ENCODE measurements at regions not wholly inside any gene's neighbourhood (a gene's known extent, or its start where the extent isn't known, plus 50 kb on each side); places are given as distances from the start of the nearest gene placed in this dataset.

DNA sequence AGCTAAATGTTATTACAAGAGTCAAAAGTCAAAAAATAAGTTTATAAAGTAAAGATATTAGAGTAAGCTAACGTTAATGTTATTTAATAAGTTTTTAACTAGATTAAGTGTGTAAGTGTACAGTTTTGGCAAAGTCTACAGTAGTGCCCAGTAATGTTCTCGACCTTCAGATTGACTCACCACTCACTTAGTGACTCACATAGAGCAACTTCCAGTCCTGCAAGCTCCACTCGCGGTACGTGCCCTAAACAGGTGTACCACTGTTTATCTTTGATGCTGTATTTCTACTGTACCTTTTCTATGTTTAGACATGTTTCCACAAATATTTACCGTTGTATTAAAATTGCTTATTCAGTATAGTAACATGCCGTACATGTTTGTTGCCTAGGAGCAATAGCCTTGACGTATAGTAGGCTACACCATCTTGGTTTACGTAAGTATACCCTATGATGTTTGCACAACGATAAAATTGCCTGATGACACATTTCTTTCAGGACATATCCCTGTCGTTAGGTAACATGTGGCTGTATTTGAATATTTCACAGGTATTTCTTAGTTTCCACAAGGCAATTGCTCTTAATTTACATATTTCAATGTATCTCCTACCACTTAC is 1641.9 kb upstream of the PIK3C3 start:
- Histone ChIP-seq H3K9me2 (ENCODE audit: insufficient read depth, low read length) (no peaks in the 10 kb centered on the region), H3K79me2 (ENCODE audit: insufficient read depth, low read depth, low read length) (no peaks in the 10 kb centered on the region), H3K27ac (ENCODE audit: low read depth, low read length, poor library complexity, severe bottlenecking) (no peak overlapping the region), H3K36me3 (ENCODE audit: insufficient read depth, low read length) (no peaks in the 10 kb centered on the region), H3K4me1 (ENCODE audit: insufficient read depth, low read length, poor library complexity, severe bottlenecking) (no peaks in the 10 kb centered on the region), H3K4me2 (ENCODE audit: low read length) (no peak overlapping the region), H3K4me3 (ENCODE audit: low read depth, low read length, poor library complexity, severe bottlenecking) (no peak overlapping the region), H3K9me3 (ENCODE audit: low read length) (no peaks in the 10 kb centered on the region), H2AFZ (ENCODE audit: low read length) (no peak overlapping the region), H4K20me1 (ENCODE audit: insufficient read depth, low read length) (no peaks in the 10 kb centered on the region)
- TF ChIP-seq EZH2phosphoT487 (IDR thresholded peaks at IDR 0.05; ENCODE audit: borderline replicate concordance, low read depth, low read length): no peak
- TF ChIP-seq, protein P1, sequence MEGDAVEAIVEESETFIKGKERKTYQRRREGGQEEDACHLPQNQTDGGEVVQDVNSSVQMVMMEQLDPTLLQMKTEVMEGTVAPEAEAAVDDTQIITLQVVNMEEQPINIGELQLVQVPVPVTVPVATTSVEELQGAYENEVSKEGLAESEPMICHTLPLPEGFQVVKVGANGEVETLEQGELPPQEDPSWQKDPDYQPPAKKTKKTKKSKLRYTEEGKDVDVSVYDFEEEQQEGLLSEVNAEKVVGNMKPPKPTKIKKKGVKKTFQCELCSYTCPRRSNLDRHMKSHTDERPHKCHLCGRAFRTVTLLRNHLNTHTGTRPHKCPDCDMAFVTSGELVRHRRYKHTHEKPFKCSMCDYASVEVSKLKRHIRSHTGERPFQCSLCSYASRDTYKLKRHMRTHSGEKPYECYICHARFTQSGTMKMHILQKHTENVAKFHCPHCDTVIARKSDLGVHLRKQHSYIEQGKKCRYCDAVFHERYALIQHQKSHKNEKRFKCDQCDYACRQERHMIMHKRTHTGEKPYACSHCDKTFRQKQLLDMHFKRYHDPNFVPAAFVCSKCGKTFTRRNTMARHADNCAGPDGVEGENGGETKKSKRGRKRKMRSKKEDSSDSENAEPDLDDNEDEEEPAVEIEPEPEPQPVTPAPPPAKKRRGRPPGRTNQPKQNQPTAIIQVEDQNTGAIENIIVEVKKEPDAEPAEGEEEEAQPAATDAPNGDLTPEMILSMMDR (conservative IDR thresholded peaks at IDR 0.05; ENCODE audit: low read length): no peak
- ChIA-PET CTCF (ENCODE audit: unreplicated experiment) (no interaction called here), POLR2A (no interaction called here)
- intact Hi-C loops (cut with micrococcal nuclease; ENCODE audit: unreplicated experiment): no loop called here
- DNase-seq (ENCODE audit: low spot score): no peak
- BruUV-seq (replicated peaks): no TSS peak

DNA sequence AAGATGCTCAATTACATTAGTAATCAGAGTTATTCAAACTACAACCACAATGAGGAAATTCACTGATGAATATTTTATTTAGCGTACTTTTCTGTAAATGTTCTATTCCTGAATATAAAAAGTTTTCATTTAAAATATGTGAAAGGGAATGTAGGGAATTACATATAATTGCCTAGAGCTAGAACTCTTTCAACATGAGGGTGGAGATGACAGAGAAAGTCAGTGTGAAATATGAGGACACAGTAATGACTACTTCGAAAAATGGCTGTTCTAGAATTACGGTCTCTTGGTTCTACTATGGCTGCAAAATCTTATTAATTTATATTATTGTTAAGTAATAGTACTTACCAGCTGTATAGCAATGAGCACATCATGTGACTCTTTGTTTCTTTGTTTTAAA is 1647.4 kb upstream of the PIK3C3 start:
- DNase-seq (ENCODE audit: low spot score): no peak
- intact Hi-C loops (cut with micrococcal nuclease; ENCODE audit: unreplicated experiment): no loop called here
- no peak for TF ChIP-seq EZH2phosphoT487 (IDR thresholded peaks at IDR 0.05; ENCODE audit: borderline replicate concordance, low read depth, low read length)
- Histone ChIP-seq H3K36me3 (ENCODE audit: insufficient read depth, low read length) (no peaks in the 10 kb centered on the region), H3K4me3 (ENCODE audit: low read depth, low read length, poor library complexity, severe bottlenecking) (no peak overlapping the region), H4K20me1 (ENCODE audit: insufficient read depth, low read length) (no peaks in the 10 kb centered on the region), H3K27ac (ENCODE audit: low read depth, low read length, poor library complexity, severe bottlenecking) (no peak overlapping the region), H3K9me3 (ENCODE audit: low read length) (no peaks in the 10 kb centered on the region), H3K4me1 (ENCODE audit: insufficient read depth, low read length, poor library complexity, severe bottlenecking) (no peaks in the 10 kb centered on the region), H3K79me2 (ENCODE audit: insufficient read depth, low read depth, low read length) (no peaks in the 10 kb centered on the region), H3K9me2 (ENCODE audit: insufficient read depth, low read length) (no peaks in the 10 kb centered on the region), H2AFZ (ENCODE audit: low read length) (no peak overlapping the region), H3K4me2 (ENCODE audit: low read length) (no peak overlapping the region)
- ChIA-PET POLR2A (no interaction called here), CTCF (ENCODE audit: unreplicated experiment) (no interaction called here)
- no TSS peak for BruUV-seq (replicated peaks)

DNA sequence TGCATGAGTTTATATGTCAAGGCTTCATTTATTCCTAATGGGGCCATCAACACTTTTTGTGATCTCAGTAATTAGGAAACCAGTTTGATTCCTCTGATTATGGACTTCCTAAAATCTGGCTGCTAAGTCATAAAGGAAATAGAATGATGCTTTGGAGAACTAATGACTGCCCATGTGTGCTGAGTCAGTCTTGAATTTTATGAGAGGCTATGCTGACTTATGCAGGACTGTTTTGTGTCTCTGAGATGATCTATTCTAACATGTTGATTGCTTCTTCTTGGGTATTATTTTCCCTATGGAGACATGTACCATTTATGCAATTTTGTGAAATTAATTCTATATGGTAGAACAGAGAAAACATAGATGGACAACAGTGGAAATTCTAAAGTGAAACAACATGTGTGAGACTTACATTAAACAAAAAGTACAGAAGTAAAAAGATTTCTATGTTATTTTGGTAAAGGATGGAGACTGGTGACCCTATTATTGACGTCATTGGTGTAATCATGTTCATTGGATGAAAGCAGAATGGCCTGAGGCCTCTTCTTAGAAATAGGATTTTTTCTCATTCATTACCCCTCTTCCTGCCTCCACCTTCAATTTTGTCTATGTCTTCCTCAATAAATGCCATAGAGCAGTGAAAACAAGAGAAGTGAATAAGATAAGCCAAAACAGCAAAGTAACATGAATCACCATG is 1658.2 kb upstream of the PIK3C3 start:
- intact Hi-C loops (cut with micrococcal nuclease; ENCODE audit: unreplicated experiment): no loop called here
- Histone ChIP-seq H4K20me1 (ENCODE audit: insufficient read depth, low read length) (no peaks in the 10 kb centered on the region), H3K27ac (ENCODE audit: low read depth, low read length, poor library complexity, severe bottlenecking) (no peak overlapping the region), H3K4me2 (ENCODE audit: low read length) (no peak overlapping the region), H3K9me3 (ENCODE audit: low read length) (no peaks in the 10 kb centered on the region), H3K9me2 (ENCODE audit: insufficient read depth, low read length) (no peaks in the 10 kb centered on the region), H3K4me1 (ENCODE audit: insufficient read depth, low read length, poor library complexity, severe bottlenecking) (no peaks in the 10 kb centered on the region), H3K36me3 (ENCODE audit: insufficient read depth, low read length) (no peaks in the 10 kb centered on the region), H2AFZ (ENCODE audit: low read length) (no peak overlapping the region), H3K4me3 (ENCODE audit: low read depth, low read length, poor library complexity, severe bottlenecking) (no peak overlapping the region), H3K79me2 (ENCODE audit: insufficient read depth, low read depth, low read length) (no peaks in the 10 kb centered on the region)
- CTCF ChIA-PET (ENCODE audit: unreplicated experiment): no interaction called here
- BruUV-seq (replicated peaks): no TSS peak
- DNase-seq (ENCODE audit: low spot score): no peak
- POLR2A ChIA-PET: no interaction called here
- no peak for TF ChIP-seq EZH2phosphoT487 (IDR thresholded peaks at IDR 0.05; ENCODE audit: borderline replicate concordance, low read depth, low read length)
- TF ChIP-seq, protein P1 (conservative IDR thresholded peaks at IDR 0.05; ENCODE audit: low read length): no peak
